ENCODE measurements at regions not wholly inside any gene's neighbourhood (a gene's known extent, or its start where the extent isn't known, plus 50 kb on each side); places are given as distances from the start of the nearest gene placed in this dataset.

- Histone ChIP-seq H3K36me3 (no peaks in the 10 kb centered on the region), H3K4me3 (no peak overlapping the region), H3K9me3 (no peaks in the 10 kb centered on the region), H3K27me3 (no peaks in the 10 kb centered on the region), H4K20me1 (no peaks in the 10 kb centered on the region), H3K9ac (no peak overlapping the region), H3K4me2 (no peak overlapping the region), H3K4me1 (no peaks in the 10 kb centered on the region), H3K27ac (no peak overlapping the region)
- TF ChIP-seq Cebpa-rat (IDR thresholded peaks at IDR 0.05), result no peak
These were observed 724.5 kb upstream of the FANCL start for GRCh38 chr2:58965602-58966001.

DNA sequence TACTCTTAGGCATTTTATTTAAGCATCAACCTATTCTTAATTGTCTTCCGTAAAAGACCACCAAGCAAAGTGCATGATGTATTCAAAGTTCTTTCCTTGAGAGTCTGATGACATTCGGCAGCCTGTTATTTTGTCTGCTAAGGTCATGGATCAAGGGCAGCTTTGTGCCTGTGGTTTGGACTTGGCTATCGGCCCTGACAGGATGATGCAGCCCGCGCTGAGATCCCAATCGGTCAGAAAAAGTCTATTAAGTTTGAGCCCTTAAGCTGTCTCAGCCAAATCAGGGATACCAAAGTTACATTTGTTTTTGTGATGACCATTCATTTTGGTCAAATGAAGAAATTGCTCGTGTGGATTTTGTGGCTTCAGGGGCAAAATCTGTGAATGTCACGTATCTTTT lies 718.9 kb upstream of the FANCL start:
- Histone ChIP-seq H3K27me3 (no peaks in the 10 kb centered on the region), H3K9me3 (no peaks in the 10 kb centered on the region), H3K4me2 (no peak overlapping the region), H3K4me1 (no peaks in the 10 kb centered on the region), H3K27ac (no peak overlapping the region), H4K20me1 (no peaks in the 10 kb centered on the region), H3K36me3 (no peaks in the 10 kb centered on the region), H3K9ac (no peak overlapping the region), H3K4me3 (no peak overlapping the region)
- TF ChIP-seq Cebpa-rat (IDR thresholded peaks at IDR 0.05), result no peak

DNA sequence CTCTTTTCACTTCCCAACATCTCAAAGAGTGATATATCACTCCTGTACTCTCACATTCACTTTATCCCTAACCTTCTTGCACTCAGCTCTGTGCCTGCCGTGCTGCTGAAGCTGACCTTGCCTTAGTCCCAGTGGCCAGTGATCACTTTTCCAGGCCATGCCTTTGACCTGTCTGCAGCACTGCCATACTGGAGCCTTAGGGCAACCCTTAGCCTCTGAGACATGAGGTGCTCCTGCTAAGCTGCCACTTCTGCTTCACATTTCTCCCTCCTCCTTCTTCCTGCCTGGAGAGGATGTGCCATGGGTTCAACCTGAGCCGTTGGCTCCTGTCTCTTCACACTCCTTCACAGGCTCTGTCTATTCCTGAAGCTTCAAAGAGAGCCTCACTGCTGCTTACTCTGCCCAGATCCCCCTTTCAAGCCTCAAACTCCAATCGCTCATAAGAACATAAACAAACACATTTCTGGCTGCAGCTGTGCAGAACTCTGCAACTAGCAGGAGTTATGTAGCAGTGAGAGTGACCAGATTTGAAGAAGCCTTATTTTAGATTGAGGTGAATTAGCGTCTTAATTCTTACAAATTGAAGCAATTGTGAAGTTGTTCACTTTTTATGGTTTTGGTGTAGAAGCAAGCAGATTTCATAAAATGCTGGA lies 716.2 kb upstream of the FANCL start:
- Histone ChIP-seq H3K27ac (no peak overlapping the region), H3K9ac (no peak overlapping the region), H3K36me3 (no peaks in the 10 kb centered on the region), H3K4me3 (no peak overlapping the region), H3K27me3 (no peaks in the 10 kb centered on the region), H3K4me1 (no peaks in the 10 kb centered on the region), H3K4me2 (no peak overlapping the region), H3K9me3 (no peaks in the 10 kb centered on the region), H4K20me1 (no peaks in the 10 kb centered on the region)
- TF ChIP-seq Cebpa-rat (IDR thresholded peaks at IDR 0.05), result no peak

- Histone ChIP-seq H3K27ac (no peak overlapping the region), H3K4me1 (no peaks in the 10 kb centered on the region), H4K20me1 (no peaks in the 10 kb centered on the region), H3K36me3 (no peaks in the 10 kb centered on the region), H3K9ac (no peak overlapping the region), H3K4me3 (no peak overlapping the region), H3K4me2 (no peak overlapping the region), H3K9me3 (no peaks in the 10 kb centered on the region), H3K27me3 (no peaks in the 10 kb centered on the region)
- no peak for TF ChIP-seq Cebpa-rat (IDR thresholded peaks at IDR 0.05)
These were observed 713.8 kb upstream of the FANCL start for GRCh38 chr2:58954880-58955385.

DNA sequence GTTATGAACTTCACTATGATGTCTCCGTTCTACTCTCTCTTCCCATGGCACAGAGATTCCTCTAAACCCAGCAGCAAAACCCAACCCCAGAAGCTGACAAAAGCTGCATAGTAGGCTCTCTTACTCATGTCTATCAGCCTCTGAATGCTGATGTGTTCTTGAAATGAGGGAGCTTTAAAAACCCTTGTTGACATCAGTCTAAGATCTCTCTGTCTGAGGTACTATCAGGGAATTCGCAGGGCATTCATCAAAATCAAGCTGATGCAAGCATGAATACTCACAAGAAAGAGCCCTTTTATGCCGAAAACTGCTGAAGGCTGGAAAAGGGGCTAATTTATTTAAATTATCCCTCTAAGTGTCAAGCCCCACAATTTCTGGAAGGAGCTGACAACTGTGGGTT lies 710.6 kb upstream of the FANCL start:
- H3K4me1 ChIP-seq, result no peaks in the 10 kb centered on the region
- no peak for TF ChIP-seq Cebpa-rat (IDR thresholded peaks at IDR 0.05)
- no peaks in the 10 kb centered on the region for H3K9me3 ChIP-seq
- no peak overlapping the region for H3K4me3 ChIP-seq
- no peak overlapping the region for H3K9ac ChIP-seq
- no peaks in the 10 kb centered on the region for H3K36me3 ChIP-seq
- no peak overlapping the region for H3K27ac ChIP-seq
- no peaks in the 10 kb centered on the region for H3K27me3 ChIP-seq
- no peaks in the 10 kb centered on the region for H4K20me1 ChIP-seq
- H3K4me2 ChIP-seq, result no peak overlapping the region

GRCh38 chr2:58950795-58951462 lies 709.8 kb upstream of the FANCL start:
- Histone ChIP-seq H3K36me3 (no peaks in the 10 kb centered on the region), H3K4me1 (no peaks in the 10 kb centered on the region), H3K9me3 (no peaks in the 10 kb centered on the region), H3K9ac (no peak overlapping the region), H4K20me1 (no peaks in the 10 kb centered on the region), H3K4me3 (no peak overlapping the region), H3K27me3 (no peaks in the 10 kb centered on the region), H3K27ac (no peak overlapping the region), H3K4me2 (no peak overlapping the region)
- no peak for TF ChIP-seq Cebpa-rat (IDR thresholded peaks at IDR 0.05)

- no peak overlapping the region for H3K4me2 ChIP-seq
- TF ChIP-seq Cebpa-rat (IDR thresholded peaks at IDR 0.05), result no peak
These were observed 698.3 kb upstream of the FANCL start for GRCh38 chr2:58939388-58939787.

GRCh38 chr2:58938988-58939387 lies 697.9 kb upstream of the FANCL start:
- Histone ChIP-seq H3K9me3 (peaks cover 23% of the 10 kb centered on the region), H4K20me1 (no peaks in the 10 kb centered on the region), H3K27ac (no peak overlapping the region), H3K9ac (no peak overlapping the region), H3K4me3 (no peak overlapping the region), H3K4me2 (no peak overlapping the region), H3K4me1 (no peaks in the 10 kb centered on the region), H3K27me3 (no peaks in the 10 kb centered on the region), H3K36me3 (no peaks in the 10 kb centered on the region)
- TF ChIP-seq Cebpa-rat (IDR thresholded peaks at IDR 0.05), result no peak

More at GRCh38 chr2:58939388-58939787, 698.3 kb upstream of the FANCL start:
- H3K36me3 ChIP-seq, result no peaks in the 10 kb centered on the region
- no peaks in the 10 kb centered on the region for H3K27me3 ChIP-seq
- no peaks in the 10 kb centered on the region for H4K20me1 ChIP-seq
- H3K9ac ChIP-seq, result no peak overlapping the region
- H3K4me3 ChIP-seq, result no peak overlapping the region
- peaks cover 23% of the 10 kb centered on the region for H3K9me3 ChIP-seq
- H3K27ac ChIP-seq, result no peak overlapping the region
- H3K4me1 ChIP-seq, result no peaks in the 10 kb centered on the region

GRCh38 chr2:58932801-58933200 lies 691.7 kb upstream of the FANCL start:
- no peak for TF ChIP-seq Cebpa-rat (IDR thresholded peaks at IDR 0.05)
- H3K27ac ChIP-seq, result no peak overlapping the region
- H4K20me1 ChIP-seq, result no peaks in the 10 kb centered on the region

DNA sequence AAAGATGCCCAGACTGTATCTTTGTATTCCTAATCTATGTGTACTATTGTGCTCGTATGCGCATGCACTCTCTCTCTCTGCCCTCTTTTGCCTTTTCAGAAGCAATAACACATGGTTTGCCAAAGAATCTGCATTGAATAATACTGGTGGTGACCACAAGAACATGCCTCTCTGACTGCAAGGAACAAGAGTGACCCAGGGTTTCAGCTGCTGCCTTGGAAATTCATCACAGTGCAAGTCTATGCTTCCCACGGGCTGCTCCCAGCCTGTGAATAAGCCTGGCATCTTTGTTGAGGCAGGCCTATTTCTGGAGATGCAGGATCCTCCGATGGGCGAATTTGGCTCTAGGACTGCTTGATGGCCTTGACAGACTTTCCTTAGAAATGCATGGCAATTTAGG lies 689.4 kb upstream of the FANCL start:
- Histone ChIP-seq H3K4me2 (no peak overlapping the region), H3K9ac (no peak overlapping the region), H3K27ac (no peak overlapping the region), H3K9me3 (no peaks in the 10 kb centered on the region), H3K4me3 (no peak overlapping the region), H3K4me1 (no peaks in the 10 kb centered on the region), H4K20me1 (no peaks in the 10 kb centered on the region), H3K27me3 (no peaks in the 10 kb centered on the region), H3K36me3 (no peaks in the 10 kb centered on the region)
- TF ChIP-seq Cebpa-rat (IDR thresholded peaks at IDR 0.05), result no peak

More at GRCh38 chr2:58932801-58933200, 691.7 kb upstream of the FANCL start:
- Histone ChIP-seq H3K36me3 (no peaks in the 10 kb centered on the region), H3K9ac (no peak overlapping the region), H3K27me3 (no peaks in the 10 kb centered on the region), H3K4me2 (no peak overlapping the region), H3K9me3 (no peaks in the 10 kb centered on the region), H3K4me3 (no peak overlapping the region), H3K4me1 (no peaks in the 10 kb centered on the region)
